GM13976 (cell line): ENCODE measurements at regions not wholly inside any gene's neighbourhood (a gene's known extent, or its start where the extent isn't known, plus 50 kb on each side); places are given as distances from the start of the nearest gene placed in this dataset.

Source experiments
- DNase-seq: peaks from one replicate; pipeline ENCODE4 v3.0.0; 2012; ENCODE audit warnings: low spot score
- in situ Hi-C: fragments of 300-500 bp; cut with MboI; formaldehyde crosslinking; loops from one replicate; pipeline ENCODE4 v1.12.0; 2022; ENCODE audit warnings: low sequenced_read_pairs, mixed read lengths, inconsistent platforms; ENCODE audit not compliant: unreplicated experiment
- TF ChIP-seq, protein P1 (sequence below): IDR thresholded peaks from 2 replicates; pipeline ENCODE4 v1.5.1; 2012; ENCODE audit warnings: borderline replicate concordance, mild to moderate bottlenecking; ENCODE audit not compliant: insufficient read depth; ENCODE audit errors: extremely low read depth, missing control alignments, control extremely low read depth

- TF ChIP-seq, protein P1, sequence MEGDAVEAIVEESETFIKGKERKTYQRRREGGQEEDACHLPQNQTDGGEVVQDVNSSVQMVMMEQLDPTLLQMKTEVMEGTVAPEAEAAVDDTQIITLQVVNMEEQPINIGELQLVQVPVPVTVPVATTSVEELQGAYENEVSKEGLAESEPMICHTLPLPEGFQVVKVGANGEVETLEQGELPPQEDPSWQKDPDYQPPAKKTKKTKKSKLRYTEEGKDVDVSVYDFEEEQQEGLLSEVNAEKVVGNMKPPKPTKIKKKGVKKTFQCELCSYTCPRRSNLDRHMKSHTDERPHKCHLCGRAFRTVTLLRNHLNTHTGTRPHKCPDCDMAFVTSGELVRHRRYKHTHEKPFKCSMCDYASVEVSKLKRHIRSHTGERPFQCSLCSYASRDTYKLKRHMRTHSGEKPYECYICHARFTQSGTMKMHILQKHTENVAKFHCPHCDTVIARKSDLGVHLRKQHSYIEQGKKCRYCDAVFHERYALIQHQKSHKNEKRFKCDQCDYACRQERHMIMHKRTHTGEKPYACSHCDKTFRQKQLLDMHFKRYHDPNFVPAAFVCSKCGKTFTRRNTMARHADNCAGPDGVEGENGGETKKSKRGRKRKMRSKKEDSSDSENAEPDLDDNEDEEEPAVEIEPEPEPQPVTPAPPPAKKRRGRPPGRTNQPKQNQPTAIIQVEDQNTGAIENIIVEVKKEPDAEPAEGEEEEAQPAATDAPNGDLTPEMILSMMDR: no peak
- in situ Hi-C loops: no loop called here
- DNase-seq: no peak
Measured at GRCh38 chr13:50257646-50258045, 242.4 kb downstream of the KCNRG start.

GRCh38 chr13:50261130-50261901 is 246.1 kb downstream of the KCNRG start:
- DNase-seq: no peak
- TF ChIP-seq, protein P1: no peak
- in situ Hi-C loops: no loop called here

GRCh38 chr13:50267066-50267465 is 251.8 kb downstream of the KCNRG start:
- in situ Hi-C loops: no loop called here
- DNase-seq: no peak
- TF ChIP-seq, protein P1: no peak

GRCh38 chr13:50267917-50268316 is 252.7 kb downstream of the KCNRG start:
- TF ChIP-seq, protein P1: no peak
- DNase-seq: no peak
- in situ Hi-C loops: no loop called here

DNA sequence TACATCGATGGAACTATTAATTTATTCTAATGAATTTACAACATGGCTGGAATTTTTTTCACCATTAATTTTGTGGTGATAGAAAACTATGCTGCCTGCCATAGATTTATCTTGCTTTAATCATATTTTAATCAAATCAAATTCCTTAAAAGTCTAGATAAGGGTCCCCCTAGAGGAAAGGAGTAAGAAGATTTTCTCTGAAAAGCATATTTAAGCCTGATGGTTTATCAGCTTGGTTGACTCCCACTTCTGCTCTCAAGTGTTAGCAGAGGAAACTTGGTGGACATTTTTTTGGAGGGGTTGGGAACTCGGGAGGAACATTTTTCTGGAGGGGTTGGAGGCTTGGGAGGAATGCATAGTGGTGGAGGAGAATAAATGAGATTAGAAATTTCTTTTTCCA is 253.3 kb downstream of the KCNRG start:
- TF ChIP-seq, protein P1: no peak
- no peak for DNase-seq
- in situ Hi-C loops: no loop called here

DNA sequence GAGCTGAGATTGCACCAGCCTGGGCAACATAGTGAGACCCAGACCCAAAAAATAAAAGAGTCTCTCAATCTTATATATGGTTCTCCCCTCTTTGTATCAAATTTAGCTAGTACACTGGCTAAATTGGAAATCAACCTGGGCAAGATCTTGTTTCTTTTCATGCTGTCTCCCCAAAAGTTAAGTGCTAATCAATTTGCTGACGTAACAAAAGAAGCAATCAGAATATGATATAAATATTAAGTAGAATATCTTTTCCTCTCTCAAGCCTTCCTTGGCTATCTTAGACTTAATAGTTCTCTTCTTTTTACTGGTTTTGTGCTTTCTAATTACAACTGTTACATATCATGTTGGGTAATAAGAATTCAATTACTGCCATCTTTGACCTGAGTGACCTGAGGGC is 258.9 kb downstream of the KCNRG start:
- TF ChIP-seq, protein P1: no peak
- in situ Hi-C loops: no loop called here
- no peak for DNase-seq
